RWPE2 (cell line): ENCODE measurements at regions not wholly inside any gene's neighbourhood (a gene's known extent, or its start where the extent isn't known, plus 50 kb on each side); places are given as distances from the start of the nearest gene placed in this dataset.

Experiments used
- ATAC-seq: fragments of 200-7000 bp; cut with Tn5 transposase; 3 replicates; pipeline ENCODE4 v1.9.1; 2021; ENCODE audit warnings: low read depth
- DNase-seq: peaks from one replicate; pipeline ENCODE4 v3.0.0-alpha.2; 2020; ENCODE audit warnings: low spot score
- H3K27ac ChIP-seq: fragments of 450-650 bp; 2 replicates; pipeline ENCODE4 v1.5.1; 2017; ENCODE audit warnings: mild to moderate bottlenecking; ENCODE audit not compliant: poor library complexity, severe bottlenecking
- H3K27me3 ChIP-seq: fragments of 250-450 bp; sonication (Bioruptor Pico); 2 replicates; pipeline ENCODE4 v1.5.1; 2021; ENCODE audit warnings: mild to moderate bottlenecking, moderate library complexity; ENCODE audit not compliant: insufficient read depth, poor library complexity, severe bottlenecking
- H3K36me3 ChIP-seq: fragments of 250-450 bp; sonication (Bioruptor Pico); 2 replicates; pipeline ENCODE4 v1.5.1; 2020; ENCODE audit warnings: low read depth, mild to moderate bottlenecking, moderate library complexity
- H3K4me1 ChIP-seq: fragments of 250-450 bp; sonication (Bioruptor Pico); 2 replicates; pipeline ENCODE4 v1.5.1; 2021; ENCODE audit warnings: mild to moderate bottlenecking, moderate library complexity; ENCODE audit not compliant: insufficient read depth, poor library complexity, severe bottlenecking
- H3K4me3 ChIP-seq: fragments of 250-450 bp; sonication (Bioruptor Pico); 2 replicates; pipeline ENCODE4 v1.5.1; 2021; ENCODE audit warnings: mild to moderate bottlenecking, moderate library complexity; ENCODE audit not compliant: severe bottlenecking
- H3K9me3 ChIP-seq: fragments of 250-450 bp; sonication (Bioruptor Pico); 2 replicates; pipeline ENCODE4 v1.5.1; 2021; ENCODE audit warnings: mild to moderate bottlenecking, moderate library complexity; ENCODE audit not compliant: severe bottlenecking
- TF ChIP-seq, protein P1 (sequence below): fragments of 450-650 bp; IDR thresholded peaks from one replicate; pipeline ENCODE4 v1.5.1; 2017; ENCODE audit warnings: mild to moderate bottlenecking, moderate library complexity; ENCODE audit not compliant: poor library complexity, severe bottlenecking

DNA sequence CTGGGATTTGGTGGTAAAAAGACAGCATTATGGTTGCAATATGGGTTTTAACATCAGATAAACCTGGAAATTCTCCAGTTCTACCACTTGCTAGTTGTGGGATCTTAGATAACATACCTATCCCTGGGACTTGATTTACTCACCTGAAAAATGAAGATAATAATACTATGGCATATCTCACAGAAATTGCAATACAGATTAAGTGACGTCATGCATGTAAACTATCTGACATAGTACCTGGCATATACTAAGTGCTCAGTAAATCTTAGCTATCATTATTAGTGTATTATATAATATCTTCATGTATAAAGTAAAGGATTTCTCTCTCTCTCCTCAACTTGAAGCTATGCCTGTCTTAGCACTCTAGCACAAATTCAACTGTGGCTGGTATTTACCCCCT is 192.5 kb downstream of the PCDH19 start:
- H3K4me1 ChIP-seq = no peaks in the 10 kb centered on the region
- no peaks in the 10 kb centered on the region for H3K27me3 ChIP-seq
- no peak overlapping the region for H3K4me3 ChIP-seq
- DNase-seq = no peak
- TF ChIP-seq, protein P1, sequence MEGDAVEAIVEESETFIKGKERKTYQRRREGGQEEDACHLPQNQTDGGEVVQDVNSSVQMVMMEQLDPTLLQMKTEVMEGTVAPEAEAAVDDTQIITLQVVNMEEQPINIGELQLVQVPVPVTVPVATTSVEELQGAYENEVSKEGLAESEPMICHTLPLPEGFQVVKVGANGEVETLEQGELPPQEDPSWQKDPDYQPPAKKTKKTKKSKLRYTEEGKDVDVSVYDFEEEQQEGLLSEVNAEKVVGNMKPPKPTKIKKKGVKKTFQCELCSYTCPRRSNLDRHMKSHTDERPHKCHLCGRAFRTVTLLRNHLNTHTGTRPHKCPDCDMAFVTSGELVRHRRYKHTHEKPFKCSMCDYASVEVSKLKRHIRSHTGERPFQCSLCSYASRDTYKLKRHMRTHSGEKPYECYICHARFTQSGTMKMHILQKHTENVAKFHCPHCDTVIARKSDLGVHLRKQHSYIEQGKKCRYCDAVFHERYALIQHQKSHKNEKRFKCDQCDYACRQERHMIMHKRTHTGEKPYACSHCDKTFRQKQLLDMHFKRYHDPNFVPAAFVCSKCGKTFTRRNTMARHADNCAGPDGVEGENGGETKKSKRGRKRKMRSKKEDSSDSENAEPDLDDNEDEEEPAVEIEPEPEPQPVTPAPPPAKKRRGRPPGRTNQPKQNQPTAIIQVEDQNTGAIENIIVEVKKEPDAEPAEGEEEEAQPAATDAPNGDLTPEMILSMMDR = no peak
- no peak overlapping the region for H3K27ac ChIP-seq
- no peaks in the 10 kb centered on the region for H3K9me3 ChIP-seq
- no peak for ATAC-seq
- no peaks in the 10 kb centered on the region for H3K36me3 ChIP-seq

DNA sequence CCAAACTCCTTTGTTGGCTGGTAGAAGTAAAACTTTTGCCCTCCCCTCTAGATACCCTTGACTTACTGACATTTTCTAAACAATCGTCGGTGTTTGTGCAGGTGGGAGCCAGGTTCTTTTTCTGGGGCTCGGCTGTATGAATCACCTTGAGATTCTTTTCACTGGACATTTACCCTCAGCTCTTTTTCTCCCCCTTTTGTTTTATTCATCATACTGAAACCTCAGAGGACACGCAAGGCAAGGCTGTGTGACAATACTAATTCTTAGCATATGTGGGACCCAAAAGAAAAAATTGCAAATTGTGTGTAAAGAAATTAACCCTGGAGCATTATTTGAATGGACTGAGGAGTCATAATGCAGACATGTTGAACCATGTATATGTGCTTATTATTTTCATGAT is 194.0 kb downstream of the PCDH19 start:
- ATAC-seq = no peak

DNA sequence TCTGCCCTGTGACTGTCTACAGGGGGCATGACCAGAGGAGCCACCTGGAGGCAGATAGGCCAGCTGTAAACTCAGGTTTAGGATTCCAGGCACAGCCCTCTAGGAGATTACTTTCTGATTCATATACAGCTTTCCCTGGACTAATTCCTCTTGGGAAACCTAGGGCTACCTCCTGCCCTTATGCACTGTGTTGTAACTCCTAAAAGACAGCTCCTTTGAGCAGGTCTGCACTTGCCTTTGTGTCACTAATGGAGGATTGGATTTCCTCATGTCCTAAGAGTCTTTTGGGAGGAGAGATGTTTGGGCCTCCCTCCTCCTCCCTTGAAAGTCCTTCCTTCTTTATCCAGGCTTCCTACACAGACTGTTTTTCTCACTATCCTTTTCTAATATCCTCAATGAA is 202.0 kb downstream of the PCDH19 start:
- H3K27ac ChIP-seq = no peak overlapping the region
- H3K36me3 ChIP-seq = no peaks in the 10 kb centered on the region
- no peaks in the 10 kb centered on the region for H3K4me1 ChIP-seq
- DNase-seq (no peak), ATAC-seq (0 out of 3 replicates have a peak, but pooled peaks have one; percentile 25)
- no peaks in the 10 kb centered on the region for H3K9me3 ChIP-seq
- no peak overlapping the region for H3K4me3 ChIP-seq
- H3K27me3 ChIP-seq = no peaks in the 10 kb centered on the region
- TF ChIP-seq, protein P1 = no peak

More for the DNA sequence above, 194.0 kb downstream of the PCDH19 start:
- H3K27ac ChIP-seq = no peak overlapping the region
- no peaks in the 10 kb centered on the region for H3K36me3 ChIP-seq
- TF ChIP-seq, protein P1 = no peak
- H3K27me3 ChIP-seq = no peaks in the 10 kb centered on the region
- H3K9me3 ChIP-seq = no peaks in the 10 kb centered on the region
- no peak for DNase-seq
- H3K4me3 ChIP-seq = no peak overlapping the region
- no peaks in the 10 kb centered on the region for H3K4me1 ChIP-seq

DNA sequence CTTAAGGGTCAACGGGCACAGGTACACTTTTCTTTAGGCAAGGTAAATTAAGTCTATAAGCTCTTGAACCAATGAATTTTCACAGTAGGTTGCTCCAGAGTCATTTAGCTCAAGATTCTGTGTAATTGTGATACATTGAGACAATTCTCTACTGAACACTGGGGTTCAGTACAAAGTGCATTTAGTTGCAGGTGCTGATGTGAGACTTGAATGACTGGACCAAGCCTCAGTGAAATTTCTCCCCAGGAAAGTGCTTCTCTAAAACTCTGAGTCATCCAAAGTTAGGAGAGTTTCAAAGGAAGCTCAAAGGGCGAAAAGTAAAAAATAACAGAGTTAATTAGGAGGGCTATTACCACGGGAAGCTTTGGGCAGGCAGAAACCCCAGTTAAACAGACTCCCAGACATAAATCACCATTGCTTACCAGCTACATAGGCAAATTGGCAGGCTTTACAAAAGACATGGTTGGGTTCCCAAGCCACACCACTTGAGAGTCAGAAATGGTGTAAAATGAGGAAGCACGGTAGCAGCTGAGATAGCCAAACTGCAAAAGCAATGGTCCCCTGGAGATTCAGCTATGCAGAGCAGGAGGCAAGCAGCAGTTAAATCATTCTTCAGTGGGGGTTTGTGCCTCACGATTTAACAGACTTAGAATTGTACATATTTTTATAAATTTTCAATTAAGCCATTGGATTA is 202.6 kb downstream of the PCDH19 start:
- ATAC-seq = no peak
- no peaks in the 10 kb centered on the region for H3K27me3 ChIP-seq
- H3K9me3 ChIP-seq = no peaks in the 10 kb centered on the region
- TF ChIP-seq, protein P1 = no peak
- no peak overlapping the region for H3K4me3 ChIP-seq
- no peak for DNase-seq
- no peaks in the 10 kb centered on the region for H3K4me1 ChIP-seq
- no peaks in the 10 kb centered on the region for H3K36me3 ChIP-seq
- H3K27ac ChIP-seq = no peak overlapping the region

DNA sequence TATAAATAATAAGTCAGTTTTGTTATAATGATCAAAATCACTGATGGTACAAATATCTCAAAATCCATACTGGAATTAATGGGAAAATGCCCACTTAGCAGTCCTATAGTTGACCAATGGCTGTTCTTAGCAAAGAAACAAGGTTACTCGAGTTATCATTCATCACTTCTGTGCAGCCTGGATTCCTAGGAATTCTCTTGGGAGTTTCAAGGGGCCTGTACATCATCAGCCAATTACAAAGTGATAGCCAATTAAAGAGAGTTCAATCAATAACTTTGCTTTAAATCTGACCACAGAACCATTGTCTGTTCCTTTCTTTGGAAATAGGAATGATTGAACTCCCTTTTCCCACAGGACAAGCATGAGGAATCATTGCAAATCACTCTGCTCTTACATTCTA is 205.5 kb downstream of the PCDH19 start:
- H3K9me3 ChIP-seq = no peaks in the 10 kb centered on the region
- H3K36me3 ChIP-seq = no peaks in the 10 kb centered on the region
- DNase-seq = no peak
- H3K4me3 ChIP-seq = no peak overlapping the region
- H3K27ac ChIP-seq = no peak overlapping the region
- TF ChIP-seq, protein P1 = no peak
- no peak for ATAC-seq
- no peaks in the 10 kb centered on the region for H3K4me1 ChIP-seq
- no peaks in the 10 kb centered on the region for H3K27me3 ChIP-seq
